PC-3 (cell line): ENCODE measurements at regions not wholly inside any gene's neighbourhood (a gene's known extent, or its start where the extent isn't known, plus 50 kb on each side); places are given as distances from the start of the nearest gene placed in this dataset.

ENCODE experiments used
- ATAC-seq: fragments of 200-7000 bp; cut with Tn5 transposase; 2 replicates; pipeline ENCODE4 v1.9.1; 2020; ENCODE audit warnings: mild to moderate bottlenecking, moderate library complexity
- BruUV-seq: library from RNA; stranded (reverse); fragments of 400-500 nt; replicated peaks from 2 replicates; lab custom pipeline; 2021; lab: Mats Ljungman, UMichigan
- CTCF ChIA-PET: fragments of 300-600 bp; sonication (Branson Sonifier 250); formaldehyde crosslinking; loops from one replicate; lab custom pipeline; 2022; ENCODE audit warnings: antibody characterized with exemption; lab: Charles Lee
- POLR2A ChIA-PET: fragments of 300-600 bp; sonication (Branson Sonifier 250); formaldehyde crosslinking; loops from one replicate; lab custom pipeline; 2022; ENCODE audit warnings: antibody characterized with exemption; ENCODE audit not compliant: unreplicated experiment; lab: Charles Lee
- DNase-seq: peaks from one replicate; pipeline ENCODE4 v3.0.0-alpha.2; 2015
- H2AFZ ChIP-seq: fragments of 300-600 bp; sonication (generic); 2 replicates; pipeline ENCODE4 v1.6.0; 2016; ENCODE audit warnings: antibody characterized with exemption, low read length
- H3F3A ChIP-seq: fragments of 300-600 bp; sonication (generic); one replicate; pipeline ENCODE4 v1.6.0; 2017; ENCODE audit warnings: antibody characterized with exemption, low read length, control low read depth, mild to moderate bottlenecking; ENCODE audit not compliant: unreplicated experiment
- H3K27ac ChIP-seq: fragments of 300-600 bp; sonication (generic); 2 replicates; pipeline ENCODE4 v1.5.1; 2016; ENCODE audit warnings: mild to moderate bottlenecking, low read length
- H3K27me3 ChIP-seq: fragments of 300-600 bp; sonication (generic); 2 replicates; pipeline ENCODE4 v1.6.1; 2016; ENCODE audit warnings: low read length, mixed read lengths
- H3K36me3 ChIP-seq: fragments of 300-600 bp; sonication (generic); 2 replicates; pipeline ENCODE4 v1.6.1; 2016; ENCODE audit warnings: low read depth, mixed run types, low read length, mixed read lengths
- H3K4me1 ChIP-seq: fragments of 300-600 bp; sonication (generic); 2 replicates; pipeline ENCODE4 v1.5.1; 2016; ENCODE audit warnings: low read length; ENCODE audit not compliant: insufficient read depth
- H3K4me2 ChIP-seq: fragments of 300-600 bp; sonication (generic); 2 replicates; pipeline ENCODE4 v1.6.0; 2016; ENCODE audit warnings: low read length
- H3K4me3 ChIP-seq: fragments of 300-600 bp; sonication (generic); 2 replicates; pipeline ENCODE4 v1.5.1; 2016; ENCODE audit warnings: mild to moderate bottlenecking, low read length, mixed read lengths
- H3K79me2 ChIP-seq: fragments of 300-600 bp; sonication (generic); 2 replicates; pipeline ENCODE4 v1.6.1; 2017; ENCODE audit warnings: low read length, mixed read lengths
- H3K9ac ChIP-seq: fragments of 300-600 bp; sonication (generic); 2 replicates; pipeline ENCODE4 v1.6.0; 2016; ENCODE audit warnings: mild to moderate bottlenecking, low read length
- H3K9me2 ChIP-seq: fragments of 300-600 bp; sonication (generic); replicated peaks from 2 replicates; pipeline ENCODE4 v1.6.1; 2016; ENCODE audit warnings: mixed run types, low read length, mixed read lengths
- H3K9me3 ChIP-seq: fragments of 300-600 bp; sonication (generic); 2 replicates; pipeline ENCODE4 v1.6.1; 2016; ENCODE audit warnings: low read length, mixed read lengths
- H4K20me1 ChIP-seq: fragments of 300-600 bp; sonication (generic); 2 replicates; pipeline ENCODE4 v1.6.1; 2016; ENCODE audit warnings: low read length, mixed read lengths
- EZH2 ChIP-seq: fragments of 300-600 bp; sonication (generic); IDR thresholded peaks from one replicate; pipeline ENCODE4 v1.6.1; 2017; ENCODE audit warnings: antibody characterized with exemption, mild to moderate bottlenecking, low read length; ENCODE audit not compliant: unreplicated experiment
- EZH2phosphoT487 ChIP-seq: fragments of 300-600 bp; sonication (generic); IDR thresholded peaks from 2 replicates; pipeline ENCODE4 v1.6.1; 2018; ENCODE audit warnings: mild to moderate bottlenecking, antibody characterized with exemption, low read length, borderline replicate concordance
- intact Hi-C: fragments of 100-400 bp; cut with micrococcal nuclease; formaldehyde crosslinking; loops from 2 replicates; pipeline ENCODE4 v1.9.0; 2023
- TF ChIP-seq, protein P1 (sequence below): fragments of 300-600 bp; sonication (generic); conservative IDR thresholded peaks from 2 replicates; pipeline ENCODE4 v1.5.1; 2017; ENCODE audit warnings: antibody characterized with exemption, low read depth, mild to moderate bottlenecking, low read length

DNA sequence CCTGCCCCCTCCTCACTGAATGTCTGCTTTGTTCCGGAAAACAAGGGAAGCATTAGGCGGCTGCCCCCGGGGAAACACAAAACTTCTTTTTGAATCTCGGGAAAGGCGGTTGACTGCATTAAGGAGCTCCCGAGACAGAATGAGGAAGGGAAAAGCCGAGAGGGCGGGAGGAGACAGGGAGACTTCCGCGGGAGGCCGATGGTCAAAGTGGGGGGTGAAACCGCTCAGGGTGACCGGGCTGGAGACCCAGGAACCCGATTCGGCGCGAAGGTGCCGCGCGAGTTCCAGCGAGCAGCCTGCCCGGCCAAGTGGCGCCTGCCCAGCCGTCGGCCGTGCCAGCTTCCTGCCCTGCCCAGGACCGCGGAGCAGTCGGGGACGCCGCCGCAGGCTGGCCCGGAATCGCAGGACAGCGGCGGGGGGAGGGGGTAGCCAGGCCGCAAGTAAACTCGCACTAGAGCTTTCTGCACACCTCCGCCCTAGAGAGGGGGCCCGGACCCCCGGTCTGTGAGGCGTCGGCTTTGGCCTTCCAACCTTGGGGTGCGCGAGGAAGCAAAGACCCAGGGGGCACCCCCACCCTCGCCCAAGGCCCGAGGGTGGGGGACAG lies 55.1 kb upstream of the BCOR start:
- Histone ChIP-seq H2AFZ (peak overlapping the region; percentile 80), H3K36me3 (no peaks in the 10 kb centered on the region), H4K20me1 (no peaks in the 10 kb centered on the region), H3K9me3 (no peaks in the 10 kb centered on the region), H3K79me2 (no peaks in the 10 kb centered on the region), H3K27me3 (no peaks in the 10 kb centered on the region), H3K9me2 (no peaks in the 10 kb centered on the region), H3K4me3 (peak overlapping the region; percentile 84), H3K4me1 (peaks cover 33% of the 10 kb centered on the region), H3K9ac (peak overlapping the region; percentile 53), H3K4me2 (peak overlapping the region; percentile 99), H3K27ac (no peak overlapping the region), H3F3A (no peaks in the 10 kb centered on the region)
- DNase-seq (peak; percentile 50), ATAC-seq (peak; percentile 36)
- ChIA-PET CTCF (no interaction called here), POLR2A (interaction anchor here (0.7 kb wide), 1 partner anchor 934 kb away, joined by 6 read pairs; no protein-coding TSS in a partner anchor)
- TF ChIP-seq EZH2 (no peak), EZH2phosphoT487 (no peak)
- TF ChIP-seq, protein P1, sequence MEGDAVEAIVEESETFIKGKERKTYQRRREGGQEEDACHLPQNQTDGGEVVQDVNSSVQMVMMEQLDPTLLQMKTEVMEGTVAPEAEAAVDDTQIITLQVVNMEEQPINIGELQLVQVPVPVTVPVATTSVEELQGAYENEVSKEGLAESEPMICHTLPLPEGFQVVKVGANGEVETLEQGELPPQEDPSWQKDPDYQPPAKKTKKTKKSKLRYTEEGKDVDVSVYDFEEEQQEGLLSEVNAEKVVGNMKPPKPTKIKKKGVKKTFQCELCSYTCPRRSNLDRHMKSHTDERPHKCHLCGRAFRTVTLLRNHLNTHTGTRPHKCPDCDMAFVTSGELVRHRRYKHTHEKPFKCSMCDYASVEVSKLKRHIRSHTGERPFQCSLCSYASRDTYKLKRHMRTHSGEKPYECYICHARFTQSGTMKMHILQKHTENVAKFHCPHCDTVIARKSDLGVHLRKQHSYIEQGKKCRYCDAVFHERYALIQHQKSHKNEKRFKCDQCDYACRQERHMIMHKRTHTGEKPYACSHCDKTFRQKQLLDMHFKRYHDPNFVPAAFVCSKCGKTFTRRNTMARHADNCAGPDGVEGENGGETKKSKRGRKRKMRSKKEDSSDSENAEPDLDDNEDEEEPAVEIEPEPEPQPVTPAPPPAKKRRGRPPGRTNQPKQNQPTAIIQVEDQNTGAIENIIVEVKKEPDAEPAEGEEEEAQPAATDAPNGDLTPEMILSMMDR, result no peak
- no TSS peak for BruUV-seq
- intact Hi-C loops, result loop anchor here (2.0 to 5.0 kb wide), 3 partner anchors 44 to 341 kb away; no protein-coding TSS in a partner anchor

DNA sequence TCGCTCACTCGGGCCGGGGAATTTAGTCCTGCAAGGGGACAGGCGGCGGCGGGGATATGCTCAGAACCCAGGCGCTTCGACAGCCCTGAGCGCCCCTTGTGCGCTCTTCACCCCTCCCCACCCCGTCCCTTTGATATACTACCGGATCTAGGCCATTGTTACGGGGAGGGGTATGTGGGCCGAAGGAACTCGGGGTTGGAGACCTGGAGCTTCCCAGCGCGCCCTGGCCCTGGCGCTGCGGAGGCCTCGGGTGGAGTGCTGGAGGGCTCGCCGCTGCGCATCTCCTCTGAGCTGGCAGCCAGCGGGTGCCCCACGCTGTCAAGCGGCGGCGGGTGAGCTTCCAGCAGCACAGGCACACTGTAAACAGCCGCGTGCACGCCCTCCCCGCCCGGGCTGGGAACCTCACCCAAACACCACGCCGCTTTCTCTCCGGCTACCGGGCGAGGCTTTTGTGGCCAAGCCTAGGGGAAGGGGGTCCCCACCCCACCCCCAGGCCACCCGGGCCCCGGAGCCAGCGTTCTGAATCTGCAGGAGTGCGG lies 54.5 kb upstream of the BCOR start:
- H3K27ac ChIP-seq, result no peak overlapping the region
- H3K36me3 ChIP-seq, result no peaks in the 10 kb centered on the region
- H3K4me3 ChIP-seq, result peak overlapping the region; percentile 84
- peak overlapping the region; percentile 99 for H3K4me2 ChIP-seq
- no peaks in the 10 kb centered on the region for H3K9me2 ChIP-seq
- no peaks in the 10 kb centered on the region for H3K9me3 ChIP-seq
- no peaks in the 10 kb centered on the region for H4K20me1 ChIP-seq
- peaks cover 30% of the 10 kb centered on the region for H3K4me1 ChIP-seq
- intact Hi-C loops, result loop anchor here (2.0 to 5.0 kb wide), 3 partner anchors 43 to 340 kb away; no protein-coding TSS in a partner anchor
- POLR2A ChIA-PET, result no interaction called here
- DNase-seq, result peak; percentile 35
- BruUV-seq, result no TSS peak
- no peak for TF ChIP-seq EZH2
- TF ChIP-seq EZH2phosphoT487, result no peak
- TF ChIP-seq, protein P1, result no peak
- peak; percentile 23 for ATAC-seq
- H3F3A ChIP-seq, result no peaks in the 10 kb centered on the region
- no peaks in the 10 kb centered on the region for H3K27me3 ChIP-seq
- CTCF ChIA-PET, result interaction anchor here (0.6 kb wide), 1 partner anchor 56 kb away, joined by 7 read pairs; no protein-coding TSS in a partner anchor
- no peaks in the 10 kb centered on the region for H3K79me2 ChIP-seq
- H2AFZ ChIP-seq, result peak overlapping the region; percentile 80
- peak overlapping the region; percentile 53 for H3K9ac ChIP-seq
